HUDEP-2 (cell line): ENCODE measurements at regions not wholly inside any gene's neighbourhood (a gene's known extent, or its start where the extent isn't known, plus 50 kb on each side); places are given as distances from the start of the nearest gene placed in this dataset.
"Not testable (repeated sequence)": the region's sequence is repeated elsewhere in the genome, so short reads cannot be mapped to it uniquely, and the experiment has no call there.

Experiments
- DNase-seq, 76 experiments: peaks; one replicate each; lab custom pipeline; 2025; ENCODE audit not compliant: unreplicated experiment in 76 of 76; lab: John Stamatoyannopoulos, UW

GRCh38 chr18:29496152-29496680 lies 1319.3 kb upstream of the CDH2 start:
- DNase-seq = no peak

GRCh38 chr18:29494371-29494770 lies 1317.4 kb upstream of the CDH2 start:
- no peak for DNase-seq

DNA sequence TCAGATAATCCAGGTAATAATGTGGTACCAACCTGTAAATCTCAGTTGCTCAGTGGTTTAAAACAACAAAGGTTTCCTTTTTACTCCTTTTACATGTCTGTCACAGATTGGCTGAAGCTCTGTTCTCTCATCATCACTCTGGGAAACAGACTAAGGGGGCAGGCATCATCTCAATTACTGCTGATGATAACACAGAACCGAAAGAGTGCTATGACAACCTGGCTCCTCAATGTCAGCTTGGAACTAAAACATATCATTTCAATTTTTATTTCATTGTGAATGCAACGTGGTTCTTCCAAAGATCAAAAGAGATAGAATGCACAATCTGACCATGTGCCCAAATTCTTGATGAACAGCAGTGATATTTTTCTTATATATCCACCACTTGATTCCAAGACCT lies 1315.0 kb upstream of the CDH2 start:
- DNase-seq = no peak

DNA sequence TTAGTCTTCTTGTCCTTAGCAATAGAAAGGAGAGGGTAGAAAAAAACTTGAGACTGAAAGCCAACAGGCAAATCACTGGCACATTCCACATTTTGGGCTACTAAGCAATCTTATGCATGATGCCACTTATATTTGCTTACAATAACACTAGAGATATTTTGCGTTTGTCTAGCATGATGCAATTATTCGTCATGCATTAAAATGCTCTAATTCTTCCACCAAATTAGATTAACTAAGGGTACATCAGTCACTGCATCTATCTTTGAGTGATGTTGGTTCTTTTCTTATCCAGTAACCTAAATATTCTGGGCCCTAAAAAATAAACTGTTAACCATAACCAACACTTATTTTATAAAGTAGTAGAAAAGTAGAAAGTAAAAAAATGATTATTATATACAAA lies 1311.7 kb upstream of the CDH2 start:
- DNase-seq = no peak

GRCh38 chr18:29465526-29465925 lies 1288.6 kb upstream of the CDH2 start:
- DNase-seq = no peak

GRCh38 chr18:29459972-29460371 lies 1283.0 kb upstream of the CDH2 start:
- DNase-seq = no peak

DNA sequence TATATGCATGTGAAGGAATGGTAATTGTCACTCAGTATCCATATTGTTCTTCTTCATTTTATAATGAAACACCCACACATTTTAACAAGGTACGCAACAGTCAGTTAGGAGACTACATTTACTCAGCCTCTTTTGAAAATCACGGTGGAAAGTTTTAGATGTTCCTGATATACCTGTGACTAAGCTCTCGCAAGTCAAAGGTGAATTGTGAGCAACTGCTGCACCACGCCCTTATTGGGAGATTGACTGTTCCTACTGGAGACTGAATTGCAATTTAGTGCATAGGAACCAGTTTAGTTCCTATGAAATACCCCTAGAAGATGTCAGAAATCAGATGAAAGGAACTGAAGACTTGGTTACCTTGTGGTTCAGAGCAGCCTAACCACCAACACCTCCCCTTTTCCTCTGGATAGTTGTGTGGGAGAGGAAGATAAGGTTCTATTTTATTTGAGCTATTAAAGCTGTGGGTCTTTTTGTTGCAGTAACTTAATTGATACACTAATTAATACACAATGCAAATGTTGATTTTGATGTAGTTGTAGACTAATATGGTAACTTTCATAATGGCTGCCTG lies 1280.5 kb upstream of the CDH2 start:
- DNase-seq = no peak

GRCh38 chr18:29449424-29449823 lies 1272.5 kb upstream of the CDH2 start:
- no peak for DNase-seq

- DNase-seq = peak in 1 of 76 experiments; percentile 1
Observed at GRCh38 chr18:29439398-29439797, 1262.5 kb upstream of the CDH2 start.

DNA sequence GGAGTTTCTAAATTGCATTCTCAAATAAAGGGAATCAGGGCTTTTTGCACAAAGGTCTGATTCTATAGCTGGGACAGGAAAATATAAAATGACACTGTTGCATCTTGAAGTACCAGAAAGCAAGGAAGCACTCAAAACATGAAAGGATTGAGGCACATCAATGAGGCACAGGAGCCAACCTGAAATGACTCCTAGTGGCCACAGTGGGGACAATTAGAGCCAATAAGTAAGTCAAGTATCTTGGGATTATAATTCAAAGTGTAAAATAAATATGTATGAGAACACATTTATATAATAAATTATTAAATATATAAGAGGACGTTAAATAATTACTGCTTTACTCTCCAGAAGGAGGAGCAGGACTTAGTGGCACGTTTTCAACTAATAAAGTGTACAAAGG lies 1259.5 kb upstream of the CDH2 start:
- DNase-seq = no peak

DNA sequence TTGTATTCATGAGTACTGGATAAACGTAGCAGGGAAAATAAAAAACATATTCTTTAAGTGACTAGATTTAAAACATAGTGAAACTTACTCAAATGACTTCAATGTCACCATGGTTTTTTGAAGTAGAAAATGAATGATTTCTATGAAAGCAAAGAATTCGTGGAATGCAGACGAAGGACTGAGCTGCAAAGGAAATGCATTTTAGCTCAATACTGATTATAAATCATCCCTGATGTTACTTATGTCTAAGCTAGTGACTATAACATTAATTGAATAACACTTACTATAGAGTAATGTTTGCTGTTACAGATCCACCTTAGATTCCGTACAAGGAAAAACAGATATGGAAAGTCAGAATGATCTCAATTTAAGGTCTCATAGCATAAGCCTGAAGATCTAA lies 1257.7 kb upstream of the CDH2 start:
- DNase-seq = no peak

DNA sequence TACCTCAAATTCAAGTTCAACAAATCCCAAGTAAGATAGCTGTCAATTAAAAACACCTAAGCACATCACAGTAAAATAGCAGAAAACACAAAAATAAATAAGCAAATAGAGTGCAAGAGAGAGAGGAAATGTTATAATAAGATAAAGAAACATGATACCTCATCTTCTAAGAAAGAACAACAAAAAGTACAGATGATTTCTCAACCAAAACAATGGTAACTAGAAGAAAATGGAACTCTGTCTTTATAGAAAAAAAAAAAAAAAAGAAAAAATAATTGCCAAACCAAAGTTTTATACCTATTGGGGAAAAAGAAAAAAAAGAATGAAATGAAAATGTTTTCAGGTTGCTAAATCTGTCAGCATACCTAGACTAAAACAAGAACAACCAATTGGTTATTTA lies 1253.5 kb upstream of the CDH2 start:
- no peak for DNase-seq

DNA sequence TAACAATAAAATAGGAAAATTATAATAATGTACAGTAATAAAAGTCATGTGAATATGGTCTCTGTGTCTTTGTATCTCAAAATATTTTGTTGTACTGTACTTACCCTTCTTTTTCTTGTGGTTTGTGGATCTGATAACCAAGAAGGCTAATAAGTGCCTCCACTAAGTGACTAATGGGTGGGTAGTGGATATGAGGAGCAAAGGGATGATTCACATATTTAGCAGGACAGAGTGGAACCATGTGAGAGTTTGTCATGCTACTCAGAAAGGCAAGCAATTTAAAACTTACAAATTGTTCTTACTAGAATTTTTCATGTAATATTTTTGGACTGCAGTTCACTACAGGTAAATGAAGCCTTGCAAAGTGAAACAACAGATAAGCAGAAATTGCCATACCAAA lies 1241.2 kb upstream of the CDH2 start:
- no peak for DNase-seq

DNA sequence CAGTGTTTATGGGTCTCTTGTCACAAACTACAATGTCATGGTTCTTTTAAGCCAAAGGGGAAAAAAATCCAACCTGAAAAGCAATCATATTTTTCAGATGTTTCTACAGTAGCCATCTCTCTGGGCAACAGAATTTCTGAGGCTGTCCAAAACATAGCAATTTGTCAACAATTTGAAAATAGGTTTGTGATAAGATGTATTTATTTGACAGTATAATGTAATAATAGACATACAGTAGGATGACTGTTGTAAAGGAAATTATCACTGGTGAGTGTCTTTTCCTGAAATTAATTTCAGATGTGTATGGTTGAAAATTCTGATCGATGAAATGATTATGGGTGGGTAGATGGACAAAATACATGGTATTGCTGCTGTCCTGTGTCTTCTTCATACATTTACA lies 1230.1 kb upstream of the CDH2 start:
- DNase-seq = no peak

GRCh38 chr18:29397536-29397935 lies 1220.6 kb upstream of the CDH2 start:
- DNase-seq = no peak

DNA sequence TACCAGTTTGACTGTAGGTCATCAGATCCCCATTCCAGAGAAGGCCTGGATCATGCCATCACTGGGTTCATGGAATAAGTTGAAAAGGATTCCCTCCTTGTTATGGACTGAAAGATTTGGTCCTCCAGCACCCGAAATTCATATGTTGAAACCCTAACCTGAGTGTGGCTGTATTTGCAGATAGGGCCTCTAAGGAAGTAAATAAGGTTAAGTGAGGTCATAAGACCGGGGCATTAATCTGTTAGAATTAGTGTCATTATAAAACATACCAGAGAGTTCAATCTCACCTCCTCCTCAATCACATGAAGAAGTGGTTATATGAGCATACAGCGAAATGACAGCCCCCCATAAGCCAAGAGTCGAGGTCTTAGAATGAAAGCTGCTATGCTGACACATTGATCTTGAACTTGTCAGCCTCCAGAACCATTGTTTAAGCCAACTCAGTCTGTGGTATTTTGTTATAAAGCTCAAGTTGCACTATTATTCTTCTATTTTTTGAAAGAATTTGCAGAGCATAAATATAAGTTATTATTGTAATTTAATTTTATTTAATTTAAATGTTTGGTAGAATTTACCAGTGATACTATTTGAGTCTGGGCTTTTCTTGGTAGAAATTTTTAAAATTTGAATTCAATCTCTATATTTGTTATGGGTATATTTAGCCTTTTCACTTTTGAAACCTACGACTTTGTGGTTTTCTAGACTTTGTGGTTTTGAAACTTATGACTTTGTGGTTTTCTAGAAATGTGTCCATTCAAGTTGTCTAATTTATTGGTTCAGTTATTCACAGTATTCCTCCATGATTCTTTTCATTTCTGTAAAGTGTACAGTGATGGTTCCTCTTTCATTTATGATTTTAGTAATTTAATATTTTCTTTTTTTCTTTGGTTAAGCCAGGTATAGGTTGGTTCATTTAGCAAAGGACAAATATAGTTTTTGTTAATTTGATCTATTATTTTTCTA lies 1206.7 kb upstream of the CDH2 start:
- no peak for DNase-seq

DNA sequence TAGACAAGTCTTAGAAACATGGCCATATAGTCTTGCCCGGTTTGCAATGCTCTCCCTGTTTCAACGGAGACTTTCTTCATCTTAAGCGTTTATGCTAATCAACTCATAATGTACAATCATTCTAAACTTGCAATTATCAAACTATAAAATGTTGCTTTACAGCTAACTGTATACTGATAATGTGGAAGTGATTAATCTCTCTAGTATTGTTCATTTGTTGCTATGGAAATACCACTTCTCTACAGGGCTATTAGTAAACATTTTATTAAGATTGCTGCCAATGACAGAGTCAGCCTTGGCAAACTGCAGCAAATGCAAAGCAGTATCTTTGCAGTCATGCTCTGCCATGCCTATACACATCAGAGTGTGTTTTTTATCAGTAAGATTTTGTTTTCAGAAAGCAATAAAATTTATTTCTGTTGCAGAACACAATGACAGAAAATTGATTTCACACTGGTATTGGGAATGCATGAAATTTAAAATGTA lies 1201.8 kb upstream of the CDH2 start:
- no peak for DNase-seq

DNA sequence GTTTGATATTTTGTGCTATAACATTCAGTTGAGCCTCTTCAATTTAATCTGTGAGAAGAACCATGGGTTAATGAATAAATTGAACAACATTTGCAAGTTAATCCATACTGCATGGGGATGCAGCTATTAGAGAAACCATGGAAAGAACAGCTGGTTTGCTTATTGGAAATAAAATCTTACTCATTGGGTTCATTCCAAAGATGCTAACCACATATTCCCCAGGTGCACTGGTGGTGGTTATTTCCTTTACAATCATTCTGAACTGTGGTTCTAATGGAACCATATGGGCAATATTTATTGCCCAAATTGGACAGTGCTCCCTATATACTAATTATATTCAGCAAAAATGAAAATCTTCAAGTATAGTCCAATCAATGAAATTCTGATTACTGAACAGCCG lies 1200.4 kb upstream of the CDH2 start:
- no peak for DNase-seq

DNA sequence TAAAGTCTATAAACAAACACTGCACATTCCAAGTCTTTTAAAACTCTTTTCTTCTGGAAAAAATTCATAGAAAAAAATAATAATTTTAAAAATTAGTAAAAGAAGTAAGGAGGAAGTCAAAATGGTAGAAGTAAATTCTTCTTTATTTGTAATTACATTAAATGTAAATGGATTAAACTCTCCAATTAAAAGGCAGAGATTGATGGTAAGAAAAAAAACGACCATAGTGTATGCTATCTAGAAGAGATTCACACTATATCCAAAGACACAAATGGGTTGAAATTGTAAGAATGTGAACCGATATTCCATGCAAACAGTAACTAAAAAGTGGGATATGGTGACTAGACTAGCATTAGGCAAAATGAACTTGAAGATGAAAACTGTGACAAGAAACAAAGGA lies 1196.1 kb upstream of the CDH2 start:
- no peak for DNase-seq

DNA sequence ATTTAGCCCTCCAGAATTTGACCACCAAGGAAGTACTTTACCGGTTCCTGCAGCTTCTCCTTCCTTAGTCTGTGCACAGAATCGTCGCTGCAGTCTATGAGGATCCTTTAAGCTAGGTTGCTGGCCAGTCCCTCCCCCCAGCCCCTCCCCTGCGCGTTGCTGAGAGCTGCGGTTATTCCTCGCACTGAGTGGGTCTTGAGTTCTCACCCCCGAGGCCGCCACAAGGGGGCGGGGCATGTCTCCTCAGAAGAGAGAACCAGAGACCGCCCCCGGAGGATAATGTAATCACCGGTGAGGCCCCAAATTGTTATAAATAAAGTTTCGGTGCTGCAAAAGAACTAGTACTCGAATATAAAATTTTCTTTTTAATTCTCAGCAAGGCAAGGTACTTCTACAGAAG lies 1184.9 kb upstream of the CDH2 start:
- DNase-seq = no peak

- not testable (repeated sequence) for DNase-seq
Observed at GRCh38 chr18:29360659-29361058, 1183.7 kb upstream of the CDH2 start.

GRCh38 chr18:29359222-29359621 lies 1182.3 kb upstream of the CDH2 start:
- DNase-seq = not testable (repeated sequence)
